ENCODE measurements at regions not wholly inside any gene's neighbourhood (a gene's known extent, or its start where the extent isn't known, plus 50 kb on each side); places are given as distances from the start of the nearest gene placed in this dataset.

DNA sequence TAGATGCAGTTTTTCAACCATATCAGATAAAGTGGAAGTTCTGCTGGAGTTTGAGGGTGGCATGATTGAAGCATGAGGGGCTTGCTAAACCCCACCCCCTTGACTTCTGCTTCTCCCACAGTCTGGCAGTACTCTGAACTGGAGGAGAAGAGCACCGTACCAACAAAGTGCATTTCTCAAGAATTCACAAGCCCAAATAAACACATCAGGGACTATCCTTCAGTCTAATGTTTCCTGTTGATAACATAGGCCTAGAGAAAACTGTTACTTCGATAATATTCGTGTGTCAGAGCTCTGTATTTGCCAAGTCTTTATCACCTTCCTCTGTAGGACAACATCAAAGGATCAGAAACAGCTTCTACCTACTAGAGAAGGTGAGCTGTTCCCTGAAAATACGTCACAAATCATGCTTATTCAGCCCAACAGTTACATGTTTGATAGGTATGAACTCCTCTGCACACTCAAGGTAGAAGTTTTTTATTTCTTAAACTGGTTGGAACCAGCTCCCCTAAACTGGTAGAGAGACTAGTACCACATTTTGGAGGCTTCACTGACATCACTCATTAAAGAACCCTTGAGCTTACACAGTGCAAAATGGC, 117.8 kb upstream of the PRNP start:
- no peaks in the 10 kb centered on the region for H3K36me3 Mint-ChIP-seq (ENCODE audit: low read depth)
- intact Hi-C loops (cut with micrococcal nuclease) = no loop called here
- H3K4me1 Mint-ChIP-seq (ENCODE audit: low read depth) = no peaks in the 10 kb centered on the region
- H3K27ac Mint-ChIP-seq = no peak overlapping the region
- H3K27me3 Mint-ChIP-seq (ENCODE audit: insufficient read depth) = peaks cover 8% of the 10 kb centered on the region
- DNase-seq (ENCODE audit: low spot score) = no peak
- no peak overlapping the region for H3K4me3 Mint-ChIP-seq
- no peaks in the 10 kb centered on the region for H3K9me3 Mint-ChIP-seq

GRCh38 chr20:4567170-4567569, 119.1 kb upstream of the PRNP start:
- H3K36me3 Mint-ChIP-seq (ENCODE audit: low read depth) = no peaks in the 10 kb centered on the region
- no peak overlapping the region for H3K27ac Mint-ChIP-seq

DNA sequence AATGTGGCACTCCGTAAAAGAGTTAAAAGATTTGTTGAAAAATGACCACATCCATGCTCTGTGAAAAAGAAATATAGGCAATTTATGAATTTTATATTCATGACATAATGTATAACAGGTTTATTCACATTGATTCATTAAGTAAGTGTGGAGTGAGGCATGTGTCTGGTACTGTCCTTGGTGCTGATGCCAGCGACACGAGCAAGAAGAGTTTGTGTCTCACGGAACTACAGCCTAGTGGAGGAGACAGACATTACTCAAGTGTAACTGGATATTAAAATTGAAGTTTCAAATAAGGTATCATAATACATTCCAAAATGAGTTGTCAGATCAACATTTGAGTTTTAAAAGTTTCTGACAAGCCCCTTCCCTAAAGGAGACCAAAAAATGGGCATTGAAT, 122.7 kb upstream of the PRNP start:
- Mint-ChIP-seq H3K36me3 (ENCODE audit: low read depth) (no peaks in the 10 kb centered on the region), H3K4me3 (no peak overlapping the region), H3K27ac (no peak overlapping the region), H3K27me3 (ENCODE audit: insufficient read depth) (peaks cover 12% of the 10 kb centered on the region), H3K4me1 (ENCODE audit: low read depth) (no peaks in the 10 kb centered on the region), H3K9me3 (no peaks in the 10 kb centered on the region)
- intact Hi-C loops (cut with micrococcal nuclease) = no loop called here
- no peak for DNase-seq (ENCODE audit: low spot score)

More at GRCh38 chr20:4567170-4567569, 119.1 kb upstream of the PRNP start:
- Mint-ChIP-seq H3K9me3 (no peaks in the 10 kb centered on the region), H3K4me3 (no peak overlapping the region), H3K4me1 (ENCODE audit: low read depth) (no peaks in the 10 kb centered on the region), H3K27me3 (ENCODE audit: insufficient read depth) (peaks cover 13% of the 10 kb centered on the region)
- DNase-seq (ENCODE audit: low spot score) = no peak
- intact Hi-C loops (cut with micrococcal nuclease) = no loop called here

DNA sequence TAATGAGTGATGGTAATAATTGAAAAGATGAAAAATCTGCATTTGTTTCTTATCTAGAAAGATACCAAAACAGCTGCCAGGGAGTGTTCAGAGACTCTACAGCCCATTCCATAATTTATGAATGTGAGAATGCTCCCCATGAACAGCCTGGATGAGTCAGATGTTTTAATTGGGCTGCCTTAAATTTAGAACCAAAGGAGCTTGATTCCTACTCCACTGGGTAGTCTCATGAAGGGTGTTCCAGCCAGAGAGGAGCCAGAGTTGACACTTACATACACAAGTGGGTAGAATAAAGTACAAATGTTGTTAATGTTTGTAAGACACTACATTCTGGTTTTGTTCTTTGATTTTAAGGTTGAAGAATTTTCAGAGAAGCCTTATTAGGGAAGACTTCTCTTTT, 123.2 kb upstream of the PRNP start:
- Mint-ChIP-seq H3K36me3 (ENCODE audit: low read depth) (no peaks in the 10 kb centered on the region), H3K9me3 (no peaks in the 10 kb centered on the region), H3K4me3 (no peak overlapping the region), H3K27me3 (ENCODE audit: insufficient read depth) (peaks cover 16% of the 10 kb centered on the region), H3K4me1 (ENCODE audit: low read depth) (no peaks in the 10 kb centered on the region), H3K27ac (no peak overlapping the region)
- no peak for DNase-seq (ENCODE audit: low spot score)
- intact Hi-C loops (cut with micrococcal nuclease) = no loop called here

- H3K9me3 Mint-ChIP-seq = no peaks in the 10 kb centered on the region
- H3K27ac Mint-ChIP-seq = no peak overlapping the region
- H3K4me3 Mint-ChIP-seq = no peak overlapping the region
- no peaks in the 10 kb centered on the region for H3K36me3 Mint-ChIP-seq (ENCODE audit: low read depth)
- peaks cover 21% of the 10 kb centered on the region for H3K27me3 Mint-ChIP-seq (ENCODE audit: insufficient read depth)
- no peak for DNase-seq (ENCODE audit: low spot score)
- intact Hi-C loops (cut with micrococcal nuclease) = no loop called here
- no peaks in the 10 kb centered on the region for H3K4me1 Mint-ChIP-seq (ENCODE audit: low read depth)
Observed at GRCh38 chr20:4560667-4561066, 125.6 kb upstream of the PRNP start.

- H3K36me3 Mint-ChIP-seq (ENCODE audit: low read depth) = no peaks in the 10 kb centered on the region
- peaks cover 21% of the 10 kb centered on the region for H3K27me3 Mint-ChIP-seq (ENCODE audit: insufficient read depth)
- DNase-seq (ENCODE audit: low spot score) = no peak
- H3K4me1 Mint-ChIP-seq (ENCODE audit: low read depth) = no peaks in the 10 kb centered on the region
- intact Hi-C loops (cut with micrococcal nuclease) = no loop called here
- H3K27ac Mint-ChIP-seq = no peak overlapping the region
- no peak overlapping the region for H3K4me3 Mint-ChIP-seq
- no peaks in the 10 kb centered on the region for H3K9me3 Mint-ChIP-seq
Observed at GRCh38 chr20:4559906-4560305, 126.3 kb upstream of the PRNP start.

DNA sequence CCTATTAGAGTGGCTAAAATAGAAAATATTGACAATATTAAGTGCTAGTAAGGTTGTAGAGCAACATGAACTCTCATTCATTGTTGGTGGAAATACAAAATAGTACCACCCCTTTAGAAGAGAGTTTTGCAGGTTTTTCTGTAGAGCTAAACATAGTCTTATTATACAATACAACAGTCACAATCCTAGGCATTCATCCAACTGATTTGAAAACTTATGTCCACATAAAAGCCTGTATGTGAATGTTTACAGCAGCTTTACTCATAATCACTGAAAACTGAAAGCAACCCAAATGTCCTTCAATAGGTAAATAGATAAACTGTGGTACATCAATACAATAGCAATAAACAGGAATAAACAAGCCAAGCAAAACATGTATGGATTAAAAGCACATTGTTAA, 127.2 kb upstream of the PRNP start:
- Mint-ChIP-seq H3K4me1 (ENCODE audit: low read depth) (no peaks in the 10 kb centered on the region), H3K36me3 (ENCODE audit: low read depth) (no peaks in the 10 kb centered on the region), H3K27ac (no peak overlapping the region), H3K27me3 (ENCODE audit: insufficient read depth) (peaks cover 22% of the 10 kb centered on the region), H3K9me3 (no peaks in the 10 kb centered on the region), H3K4me3 (no peak overlapping the region)
- intact Hi-C loops (cut with micrococcal nuclease) = no loop called here
- no peak for DNase-seq (ENCODE audit: low spot score)

- H3K9me3 Mint-ChIP-seq = no peaks in the 10 kb centered on the region
Observed at GRCh38 chr20:4556781-4557180, 129.5 kb upstream of the PRNP start.

GRCh38 chr20:4555188-4555890, 130.9 kb upstream of the PRNP start:
- H3K4me1 Mint-ChIP-seq (ENCODE audit: low read depth) = no peaks in the 10 kb centered on the region
- H3K36me3 Mint-ChIP-seq (ENCODE audit: low read depth) = no peaks in the 10 kb centered on the region
- intact Hi-C loops (cut with micrococcal nuclease) = no loop called here
- no peak for DNase-seq (ENCODE audit: low spot score)
- H3K27ac Mint-ChIP-seq = no peak overlapping the region
- H3K27me3 Mint-ChIP-seq (ENCODE audit: insufficient read depth) = peaks cover 17% of the 10 kb centered on the region
- H3K4me3 Mint-ChIP-seq = no peak overlapping the region
- H3K9me3 Mint-ChIP-seq = no peaks in the 10 kb centered on the region

More at GRCh38 chr20:4556781-4557180, 129.5 kb upstream of the PRNP start:
- Mint-ChIP-seq H3K36me3 (ENCODE audit: low read depth) (no peaks in the 10 kb centered on the region), H3K27ac (no peak overlapping the region), H3K4me1 (ENCODE audit: low read depth) (no peaks in the 10 kb centered on the region), H3K27me3 (ENCODE audit: insufficient read depth) (peaks cover 17% of the 10 kb centered on the region), H3K4me3 (no peak overlapping the region)
- DNase-seq (ENCODE audit: low spot score) = no peak
- intact Hi-C loops (cut with micrococcal nuclease) = no loop called here

- H3K27me3 Mint-ChIP-seq (ENCODE audit: insufficient read depth) = peaks cover 15% of the 10 kb centered on the region
- H3K36me3 Mint-ChIP-seq (ENCODE audit: low read depth) = no peaks in the 10 kb centered on the region
- intact Hi-C loops (cut with micrococcal nuclease) = no loop called here
- no peaks in the 10 kb centered on the region for H3K9me3 Mint-ChIP-seq
- no peaks in the 10 kb centered on the region for H3K4me1 Mint-ChIP-seq (ENCODE audit: low read depth)
- no peak overlapping the region for H3K27ac Mint-ChIP-seq
- H3K4me3 Mint-ChIP-seq = no peak overlapping the region
- DNase-seq (ENCODE audit: low spot score) = no peak
Observed at GRCh38 chr20:4554346-4554745, 131.9 kb upstream of the PRNP start.

DNA sequence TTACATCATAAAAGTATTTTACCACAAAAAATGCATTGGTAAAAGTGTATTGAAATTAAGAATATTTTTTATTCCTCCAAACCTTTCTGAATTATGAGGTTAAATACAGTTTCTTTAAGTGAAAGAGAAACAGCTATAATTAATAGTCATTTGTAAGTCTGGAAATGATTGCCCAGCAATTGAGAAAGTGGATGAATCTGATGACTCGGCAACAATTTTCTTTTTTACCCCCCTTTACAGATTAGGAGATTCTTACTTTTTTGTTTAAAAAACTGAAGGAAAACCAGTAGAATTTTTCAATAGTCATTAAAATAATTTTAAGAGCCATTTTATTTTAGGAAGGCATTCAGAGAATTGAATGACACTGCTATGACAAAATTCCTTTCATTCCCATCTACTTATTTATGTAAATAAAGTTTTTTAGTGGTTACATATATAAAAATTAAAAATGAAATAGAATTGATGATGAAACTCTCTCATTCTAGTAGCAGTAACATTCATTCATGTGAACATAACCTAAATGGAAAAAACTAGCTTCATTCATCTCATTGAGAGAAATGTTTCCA, 134.1 kb upstream of the PRNP start:
- Mint-ChIP-seq H3K27ac (no peak overlapping the region), H3K36me3 (ENCODE audit: low read depth) (no peaks in the 10 kb centered on the region), H3K27me3 (ENCODE audit: insufficient read depth) (peaks cover 11% of the 10 kb centered on the region), H3K9me3 (no peaks in the 10 kb centered on the region), H3K4me1 (ENCODE audit: low read depth) (no peaks in the 10 kb centered on the region), H3K4me3 (no peak overlapping the region)
- no peak for DNase-seq (ENCODE audit: low spot score)
- intact Hi-C loops (cut with micrococcal nuclease) = no loop called here

DNA sequence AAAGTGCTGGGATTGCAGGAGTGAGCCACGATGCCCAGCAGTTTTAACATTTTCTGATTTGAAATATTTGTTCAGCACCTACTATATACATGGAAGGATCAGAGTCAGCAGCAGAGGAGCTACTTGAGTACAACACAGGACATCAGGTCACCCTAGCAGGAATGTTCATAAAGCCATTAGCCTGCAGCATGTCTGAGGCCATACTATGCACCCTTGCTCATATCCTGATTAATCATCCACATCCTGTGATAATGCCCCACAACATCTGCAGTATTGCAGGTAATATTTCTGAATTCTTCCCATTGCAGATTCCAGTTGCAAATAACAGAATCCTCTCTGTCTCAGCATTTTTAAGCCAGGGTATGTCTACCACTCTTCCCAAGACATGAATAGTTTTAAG, 135.5 kb upstream of the PRNP start:
- Mint-ChIP-seq H3K4me3 (no peak overlapping the region), H3K36me3 (ENCODE audit: low read depth) (no peaks in the 10 kb centered on the region), H3K27me3 (ENCODE audit: insufficient read depth) (peaks cover 13% of the 10 kb centered on the region), H3K27ac (no peak overlapping the region), H3K4me1 (ENCODE audit: low read depth) (no peaks in the 10 kb centered on the region), H3K9me3 (no peaks in the 10 kb centered on the region)
- intact Hi-C loops (cut with micrococcal nuclease) = no loop called here
- DNase-seq (ENCODE audit: low spot score) = no peak

GRCh38 chr20:4549711-4550259, 136.5 kb upstream of the PRNP start:
- H3K4me3 Mint-ChIP-seq = no peak overlapping the region
- H3K36me3 Mint-ChIP-seq (ENCODE audit: low read depth) = no peaks in the 10 kb centered on the region
- H3K9me3 Mint-ChIP-seq = no peaks in the 10 kb centered on the region
- H3K4me1 Mint-ChIP-seq (ENCODE audit: low read depth) = no peaks in the 10 kb centered on the region
- no peak for DNase-seq (ENCODE audit: low spot score)
- H3K27me3 Mint-ChIP-seq (ENCODE audit: insufficient read depth) = peaks cover 16% of the 10 kb centered on the region
- no peak overlapping the region for H3K27ac Mint-ChIP-seq
- intact Hi-C loops (cut with micrococcal nuclease) = no loop called here

Data from activated T-helper 1 cell treated with anti-CD3 and anti-CD28 coated beads, Interleukin-12 subunit alpha, Interleukin-12 subunit beta, Interleukin-2, Interleukin-4 antibody, amounts not matched to agents 30 ng/mL and 10 ng/mL and 1 ng/mL, durations not matched to agents 14 hours and 24 hours and 36 hours (primary cell).